H1 (cell line): ENCODE measurements at regions not wholly inside any gene's neighbourhood (a gene's known extent, or its start where the extent isn't known, plus 50 kb on each side); places are given as distances from the start of the nearest gene placed in this dataset.

Experiments used
- CTCF ChIA-PET: fragments of 300-600 bp; sonication (Branson Sonifier 250); formaldehyde crosslinking; loops from one replicate; lab custom pipeline; 2021; ENCODE audit not compliant: partially characterized antibody; lab: Charles Lee
- POLR2A ChIA-PET: fragments of 300-600 bp; sonication (Branson Sonifier 250); formaldehyde crosslinking; loops from one replicate; lab custom pipeline; 2021; ENCODE audit warnings: inconsistent platforms; ENCODE audit not compliant: partially characterized antibody; lab: Charles Lee
- DNase-seq, 2 experiments: peaks; one replicate each; pipeline versions ENCODE4 v3.0.0 to v3.0.0-alpha.2; 2010 to 2022; ENCODE audit warnings: low spot score in 2 of 2, low read depth in 1 of 2, mixed read lengths in 1 of 2
- FAIRE-seq: peaks from 2 replicates; lab custom pipeline; 2011; peaks lifted over from hg19 to GRCh38; lab: Jason Lieb, UNC
- H2AFZ ChIP-seq: 2 replicates; pipeline ENCODE4 v1.8.1; 2012; ENCODE audit warnings: low read length, inconsistent platforms
- H2AK5ac ChIP-seq: 2 replicates; pipeline ENCODE4 v1.6.1; 2013; ENCODE audit warnings: low read depth, low read length
- H2BK120ac ChIP-seq: replicated peaks from 2 replicates; pipeline ENCODE3; 2013; ENCODE audit warnings: low read depth, low read length, inconsistent platforms
- H2BK12ac ChIP-seq: 2 replicates; pipeline ENCODE4 v1.6.1; 2013; ENCODE audit warnings: low read depth, low read length
- H2BK15ac ChIP-seq: 2 replicates; pipeline ENCODE4 v1.6.1; 2013; ENCODE audit warnings: low read length
- H2BK20ac ChIP-seq: 2 replicates; pipeline ENCODE4 v1.6.1; 2013; ENCODE audit warnings: low read length
- H2BK5ac ChIP-seq: 2 replicates; pipeline ENCODE4 v1.6.1; 2013; ENCODE audit warnings: low read depth, low read length
- H3K14ac ChIP-seq: 2 replicates; pipeline ENCODE4 v1.6.1; 2013; ENCODE audit warnings: inconsistent platforms; ENCODE audit not compliant: insufficient read length
- H3K18ac ChIP-seq: 2 replicates; pipeline ENCODE4 v1.6.1; 2013; ENCODE audit warnings: low read length; ENCODE audit errors: extremely low read depth
- H3K23ac ChIP-seq: 2 replicates; pipeline ENCODE4 v1.6.1; 2013; ENCODE audit warnings: inconsistent platforms; ENCODE audit not compliant: insufficient read length
- H3K23me2 ChIP-seq: 2 replicates; pipeline ENCODE4 v1.6.1; 2013; ENCODE audit warnings: low read depth, low read length
- H3K27ac ChIP-seq: 2 replicates; pipeline ENCODE4 v1.6.1; 2011; ENCODE audit warnings: low read depth, low read length, inconsistent platforms
- H3K27me3 ChIP-seq, 4 experiments: replicated peaks in 1 of 4; 1 replicate in 1 of 4; 2 replicates in 3 of 4; pipeline versions ENCODE4 v1.6.1 to v1.8.1; 2011 to 2013; ENCODE audit warnings: low read length in 3 of 4, mild to moderate bottlenecking in 3 of 4, inconsistent platforms in 2 of 4, mixed read lengths in 2 of 4, moderate library complexity in 1 of 4; ENCODE audit not compliant: control insufficient read depth in 3 of 4, insufficient read depth in 3 of 4; ENCODE audit errors: extremely low read depth in 1 of 4
- H3K36me3 ChIP-seq, 4 experiments: 2 replicates each; pipeline versions ENCODE4 v1.6.1 to v1.8.1; 2011 to 2013; ENCODE audit warnings: mild to moderate bottlenecking in 4 of 4, low read length in 3 of 4, moderate library complexity in 2 of 4, control low read depth in 1 of 4, inconsistent platforms in 1 of 4; ENCODE audit not compliant: insufficient read depth in 4 of 4, control insufficient read depth in 2 of 4
- H3K4ac ChIP-seq: replicated peaks from 2 replicates; pipeline ENCODE3; 2013; ENCODE audit warnings: low read length, low read depth, mixed read lengths, inconsistent platforms; ENCODE audit not compliant: insufficient read length
- H3K4me1 ChIP-seq, 4 experiments: replicated peaks in 1 of 4; 1 replicate in 1 of 4; 2 replicates in 3 of 4; pipeline versions ENCODE4 v1.6.1 to v1.8.1; 2011 to 2013; ENCODE audit warnings: low read length in 3 of 4, inconsistent platforms in 2 of 4, mixed read lengths in 1 of 4; ENCODE audit not compliant: insufficient read depth in 4 of 4, control insufficient read depth in 3 of 4
- H3K4me2 ChIP-seq, 2 experiments: 2 replicates each; pipeline versions ENCODE4 v1.6.1 to v1.8.1; 2011 to 2013; ENCODE audit warnings: low read depth in 2 of 2, low read length in 2 of 2, control low read depth in 1 of 2, inconsistent platforms in 1 of 2, mild to moderate bottlenecking in 1 of 2; ENCODE audit not compliant: insufficient read depth in 1 of 2
- H3K4me3 ChIP-seq, 4 experiments: fragments of 200-600, 300-600 bp in 1 of 4; sonication (generic), shearing (Covaris generic), sonication (Bioruptor Twin) in 1 of 4; 2 replicates each; pipeline versions ENCODE4 v1.5.1 to v1.8.1; 2011 to 2016; ENCODE audit warnings: low read length in 4 of 4, low read depth in 3 of 4, control low read depth in 2 of 4, inconsistent platforms in 2 of 4, mild to moderate bottlenecking in 2 of 4, mixed read lengths in 1 of 4, moderate library complexity in 1 of 4; ENCODE audit not compliant: insufficient read depth in 2 of 4; ENCODE audit errors: extremely low read depth in 1 of 4
- H3K56ac ChIP-seq: replicated peaks from 2 replicates; pipeline ENCODE3; 2013; ENCODE audit warnings: low read depth, mild to moderate bottlenecking, mixed read lengths, low read length, inconsistent platforms; ENCODE audit not compliant: insufficient read length
- H3K79me1 ChIP-seq: 2 replicates; pipeline ENCODE4 v1.6.1; 2013; ENCODE audit warnings: low read depth, low read length, control low read depth
- H3K79me2 ChIP-seq, 2 experiments: 2 replicates each; pipeline versions ENCODE4 v1.6.1 to v1.8.1; 2012 to 2013; ENCODE audit warnings: low read length in 2 of 2, mild to moderate bottlenecking in 2 of 2, inconsistent platforms in 1 of 2; ENCODE audit not compliant: insufficient read depth in 2 of 2, control insufficient read depth in 1 of 2
- H3K9ac ChIP-seq, 4 experiments: replicated peaks in 1 of 4; 1 replicate in 1 of 4; 2 replicates in 3 of 4; pipeline versions ENCODE4 v1.6.1 to v1.8.1; 2011 to 2013; ENCODE audit warnings: low read depth in 3 of 4, low read length in 3 of 4, control low read depth in 2 of 4, mild to moderate bottlenecking in 2 of 4, moderate library complexity in 2 of 4, inconsistent platforms in 1 of 4; ENCODE audit errors: extremely low read depth in 1 of 4
- H3K9me3 ChIP-seq, 2 experiments: 2 replicates each; pipeline versions ENCODE4 v1.6.1 to v1.8.1; 2012 to 2013; ENCODE audit warnings: mild to moderate bottlenecking in 2 of 2, moderate library complexity in 2 of 2, control low read depth in 1 of 2, inconsistent platforms in 1 of 2, low read depth in 1 of 2, low read length in 1 of 2, mixed read lengths in 1 of 2; ENCODE audit not compliant: insufficient read depth in 2 of 2
- H4K20me1 ChIP-seq, 2 experiments: replicated peaks in 1 of 2; 2 replicates each; pipeline versions ENCODE3 to v1.8.1; 2011 to 2013; ENCODE audit warnings: inconsistent platforms in 2 of 2, low read length in 2 of 2, mild to moderate bottlenecking in 1 of 2; ENCODE audit not compliant: insufficient read depth in 2 of 2, control insufficient read depth in 1 of 2
- H4K5ac ChIP-seq: 2 replicates; pipeline ENCODE4 v1.6.1; 2013; ENCODE audit warnings: low read length, low read depth, mixed read lengths, inconsistent platforms; ENCODE audit not compliant: insufficient read length
- H4K8ac ChIP-seq: 2 replicates; pipeline ENCODE4 v1.8.0; 2013; ENCODE audit warnings: mild to moderate bottlenecking, moderate library complexity, low read length, inconsistent platforms; ENCODE audit not compliant: insufficient read depth; ENCODE audit errors: extremely low read depth
- H4K91ac ChIP-seq: replicated peaks from 2 replicates; pipeline ENCODE3; 2013; ENCODE audit warnings: low read length, mixed read lengths, inconsistent platforms; ENCODE audit not compliant: insufficient read length
- BACH1 ChIP-seq: IDR thresholded peaks from 2 replicates; pipeline ENCODE4 v1.6.1; 2012; ENCODE audit warnings: low read length, improper control_type of control experiment
- CBX8 ChIP-seq: fragments of 300-800, 300-1000 bp; sonication (generic); IDR thresholded peaks from 2 replicates; pipeline ENCODE4 v1.7.1; 2016; ENCODE audit warnings: low read depth, low read length, borderline replicate concordance
- CHD1 ChIP-seq: IDR thresholded peaks from 2 replicates; pipeline ENCODE4 v1.6.1; 2012; ENCODE audit warnings: low read depth, low read length, improper control_type of control experiment
- CTBP2 ChIP-seq: IDR thresholded peaks from 2 replicates; pipeline ENCODE4 v1.7.0; 2011; ENCODE audit warnings: borderline replicate concordance, mild to moderate bottlenecking, moderate library complexity, mixed read lengths, low read length; ENCODE audit not compliant: insufficient read depth, insufficient read length
- JUN ChIP-seq: IDR thresholded peaks from 2 replicates; pipeline ENCODE4 v1.6.1; 2011; ENCODE audit warnings: low read depth, mild to moderate bottlenecking, improper control_type of control experiment, low read length
- KDM4A ChIP-seq: IDR thresholded peaks from one replicate; pipeline ENCODE4 v1.7.1; 2012; ENCODE audit warnings: low read depth, mild to moderate bottlenecking, moderate library complexity, low read length, inconsistent platforms; ENCODE audit not compliant: severe bottlenecking
- MAX ChIP-seq: IDR thresholded peaks from 2 replicates; pipeline ENCODE4 v1.6.1; 2012; ENCODE audit warnings: inconsistent platforms
- POLR2AphosphoS5 ChIP-seq: IDR thresholded peaks from 2 replicates; pipeline ENCODE4 v1.6.1; 2011; ENCODE audit warnings: low read depth, low read length
- SP2 ChIP-seq: IDR thresholded peaks from 2 replicates; pipeline ENCODE4 v1.6.1; 2012; ENCODE audit warnings: mild to moderate bottlenecking, low read length, inconsistent platforms
- SRF ChIP-seq: IDR thresholded peaks from 2 replicates; pipeline ENCODE4 v1.6.1; 2011; ENCODE audit warnings: mild to moderate bottlenecking, low read depth, low read length, moderate library complexity
- WGBS, 2 experiments: shearing (Covaris generic) in 1 of 2; methylation state at CpG; one replicate each; pipeline versions ENCODE4 v1.1.6 to v1.1.7; 2013 to 2015; ENCODE audit warnings: low lambda C conversion rate in 2 of 2, mixed read lengths in 2 of 2, inconsistent platforms in 1 of 2, low coverage in 1 of 2, missing lambda C conversion rate in 1 of 2; ENCODE audit not compliant: insufficient replicate concordance in 2 of 2, insufficient coverage in 1 of 2, insufficient read length in 1 of 2; ENCODE audit errors: extremely low coverage in 1 of 2, missing lambda C conversion rate in 1 of 2; 5-methylcytosine and 5-hydroxymethylcytosine counted together

- H3K79me1 ChIP-seq = no peaks in the 10 kb centered on the region
- FAIRE-seq = no peak
- no peak overlapping the region for H2BK120ac ChIP-seq
- no peaks in the 10 kb centered on the region for H4K20me1 ChIP-seq
- H3K27me3 ChIP-seq = no peaks in the 10 kb centered on the region
- no peak overlapping the region for H3K56ac ChIP-seq
- H3K4me1 ChIP-seq = peaks cover 0 to 13% (median 0%) of the 10 kb centered on the region in 4 experiments; a peak in 3 of 7 replicates
- H2BK15ac ChIP-seq = 0 out of 2 replicates have a peak overlapping the region, but pooled peaks have one; percentile 29
- H3K18ac ChIP-seq = no peak overlapping the region
- no peak overlapping the region for H2BK12ac ChIP-seq
- no peak overlapping the region for H3K23ac ChIP-seq
- CTCF ChIA-PET = no interaction called here
- no peaks in the 10 kb centered on the region for H3K23me2 ChIP-seq
- no peak overlapping the region for H3K4me3 ChIP-seq
- no peak for DNase-seq
- H3K27ac ChIP-seq = no peak overlapping the region
- no peak overlapping the region for H4K8ac ChIP-seq
- POLR2A ChIA-PET = no interaction called here
- H2AK5ac ChIP-seq = no peak overlapping the region
- no peak overlapping the region for H3K4me2 ChIP-seq
- no peak overlapping the region for H2BK20ac ChIP-seq
- WGBS, 2 experiments = 100% methylated on average over 3 of the region's 3 CpGs; no CpG with 5 or more reads in 1 of the 2 experiments
- H3K9me3 ChIP-seq = no peaks in the 10 kb centered on the region
- H3K9ac ChIP-seq = no peak overlapping the region
- no peak overlapping the region for H4K91ac ChIP-seq
- no peak overlapping the region for H4K5ac ChIP-seq
- H3K79me2 ChIP-seq = no peaks in the 10 kb centered on the region
- H2BK5ac ChIP-seq = no peak overlapping the region
- H3K36me3 ChIP-seq = no peaks in the 10 kb centered on the region
- no peak overlapping the region for H3K14ac ChIP-seq
- no peak overlapping the region for H3K4ac ChIP-seq
- H2AFZ ChIP-seq = no peak overlapping the region
- TF ChIP-seq CHD1 = no peak
- TF ChIP-seq CBX8 = no peak
- TF ChIP-seq KDM4A = no peak
- TF ChIP-seq JUN = no peak
- no peak for TF ChIP-seq SRF
- TF ChIP-seq SP2 = no peak
- TF ChIP-seq CTBP2 = no peak
- TF ChIP-seq BACH1 = no peak
- no peak for TF ChIP-seq MAX
- TF ChIP-seq POLR2AphosphoS5 = no peak
Measured at GRCh38 chrX:39760930-39761329, 336.8 kb downstream of the BCOR start.
